NK-92 (cell line): ENCODE measurements at regions not wholly inside any gene's neighbourhood (a gene's known extent, or its start where the extent isn't known, plus 50 kb on each side); places are given as distances from the start of the nearest gene placed in this dataset.
"Not testable (repeated sequence)": the region's sequence is repeated elsewhere in the genome, so short reads cannot be mapped to it uniquely, and the experiment has no call there.

Experiments used
- DNase-seq: peaks from one replicate; lab custom pipeline; 2025; ENCODE audit not compliant: unreplicated experiment; lab: John Stamatoyannopoulos, UW

- not testable (repeated sequence) for DNase-seq
Observed at GRCh38 chr20:40012026-40012425, 677.0 kb downstream of the MAFB start.

- DNase-seq = no peak
Observed at GRCh38 chr20:40010483-40010882, 678.6 kb downstream of the MAFB start.

DNA sequence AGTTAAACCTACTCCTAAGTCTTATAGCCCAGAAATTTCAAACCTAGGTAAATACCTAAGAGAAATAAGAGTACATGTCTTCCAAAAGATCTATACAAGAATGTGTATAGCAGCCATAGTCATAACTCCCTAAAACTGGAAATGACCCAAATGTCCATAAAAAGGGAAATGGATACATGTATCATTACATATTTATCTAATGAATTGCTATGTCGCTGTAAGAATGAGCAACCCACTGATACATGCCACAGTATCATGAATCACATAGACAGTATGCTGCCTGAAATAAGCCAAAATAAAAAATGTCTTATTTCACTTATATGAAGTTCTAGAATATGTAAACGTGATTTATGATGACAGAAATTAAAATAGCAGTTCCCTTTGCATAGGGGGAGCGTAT, 679.5 kb downstream of the MAFB start:
- DNase-seq = no peak

DNA sequence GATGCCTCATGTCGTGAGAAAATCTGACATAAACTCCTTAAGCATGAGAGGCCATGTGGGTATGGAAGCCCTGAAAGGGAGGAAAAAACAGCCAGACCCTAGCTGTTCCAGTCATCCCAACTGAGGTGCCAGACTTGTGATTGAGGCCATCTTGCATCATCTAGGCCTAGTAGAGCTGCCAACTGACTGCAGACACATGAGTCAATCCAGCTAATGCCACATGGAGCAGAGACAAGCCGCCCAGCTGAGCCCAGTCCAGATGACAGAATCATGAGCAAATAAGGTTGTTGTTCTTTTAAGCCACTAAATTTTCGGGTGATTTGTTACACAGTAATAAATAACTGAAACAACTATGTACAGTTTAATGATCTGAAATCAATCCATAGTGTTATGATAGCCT, 680.9 kb downstream of the MAFB start:
- DNase-seq = no peak

DNA sequence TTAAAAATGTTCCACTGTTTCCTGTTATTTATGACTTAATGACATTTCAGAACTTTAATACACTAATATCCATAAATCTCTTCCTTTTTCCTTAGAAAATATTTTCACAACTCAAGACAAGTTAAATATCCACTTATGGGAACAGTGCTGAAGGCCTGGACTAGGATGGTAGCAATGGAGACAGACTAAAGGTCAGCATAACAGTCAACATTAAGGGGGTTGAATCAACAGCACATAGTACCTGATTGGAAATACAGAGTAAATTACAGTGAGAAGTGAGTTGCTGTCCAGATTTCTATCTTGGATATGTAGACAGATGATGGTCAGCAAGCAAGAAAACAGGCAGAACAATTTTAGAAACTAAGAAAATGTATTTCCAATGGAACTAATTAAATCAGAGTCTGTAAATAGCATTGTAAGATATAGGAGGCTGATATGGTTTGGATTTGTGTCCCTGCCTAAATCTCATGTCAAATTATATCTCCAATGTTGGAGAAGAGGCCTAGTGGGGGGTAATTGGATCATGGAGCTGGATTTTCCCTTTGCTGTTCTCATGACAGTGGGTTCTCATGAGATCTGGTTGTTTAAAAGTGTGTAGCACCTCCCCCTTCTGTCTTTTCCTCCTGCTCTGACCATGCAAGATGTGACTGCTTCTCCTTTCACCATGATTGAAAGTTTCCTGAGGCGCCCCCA, 682.7 kb downstream of the MAFB start:
- DNase-seq = no peak

GRCh38 chr20:40004092-40004491, 684.9 kb downstream of the MAFB start:
- not testable (repeated sequence) for DNase-seq

GRCh38 chr20:39993742-39994141, 695.3 kb downstream of the MAFB start:
- DNase-seq = no peak

DNA sequence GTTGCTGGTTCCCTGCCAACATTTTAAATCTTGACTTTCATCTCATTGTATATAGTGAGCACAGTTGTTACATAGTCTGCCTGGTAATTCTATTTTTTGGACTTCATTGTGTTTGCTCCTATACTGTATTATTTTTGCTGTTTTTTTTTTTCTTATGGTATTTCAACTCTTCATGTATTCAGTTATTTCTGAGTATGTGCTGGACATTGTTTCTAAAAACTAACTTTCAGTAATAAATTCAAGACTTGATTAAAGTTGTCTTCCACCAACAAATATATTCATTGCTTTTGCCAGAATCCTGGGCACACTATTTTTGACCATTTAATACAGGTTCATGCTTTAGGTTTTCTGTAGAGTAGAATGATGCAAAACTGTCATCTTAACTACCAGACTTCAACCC, 698.3 kb downstream of the MAFB start:
- no peak for DNase-seq

GRCh38 chr20:39988991-39989390, 700.0 kb downstream of the MAFB start:
- no peak for DNase-seq

DNA sequence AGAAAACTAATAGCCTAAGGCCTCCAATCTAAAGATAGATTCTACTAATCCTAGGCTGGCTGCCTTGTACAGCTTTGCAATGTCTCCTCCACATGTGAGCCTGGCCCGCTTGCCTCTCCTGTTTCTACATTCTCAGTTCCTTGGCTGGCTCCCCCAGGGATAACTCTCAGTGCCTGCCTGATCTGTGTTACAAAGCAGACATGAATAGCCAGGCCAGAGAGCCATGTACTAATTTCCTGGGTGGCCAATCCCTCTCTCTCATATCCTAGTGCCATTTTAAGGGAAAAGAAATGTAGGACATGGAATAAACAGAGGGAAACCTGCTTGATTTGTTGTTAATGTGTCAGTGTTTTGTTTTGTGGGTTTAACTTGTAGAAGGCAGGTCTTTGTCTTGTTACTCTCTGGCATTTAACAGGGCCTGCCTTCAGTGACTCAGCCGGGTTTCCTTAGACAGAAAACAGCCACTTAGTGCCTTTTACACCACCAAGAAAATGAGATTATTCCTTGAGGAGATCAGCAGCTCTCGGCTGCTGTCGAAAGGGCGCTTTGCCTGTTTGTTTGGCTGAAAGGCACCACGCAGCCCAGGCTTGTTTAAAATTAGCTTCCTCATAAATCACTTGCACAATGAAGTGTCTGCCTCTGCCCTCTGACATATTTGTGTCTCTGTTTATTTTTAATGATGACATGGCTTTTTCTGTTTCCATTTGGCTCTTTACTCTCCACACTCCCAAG, 702.7 kb downstream of the MAFB start:
- no peak for DNase-seq

- no peak for DNase-seq
Observed at GRCh38 chr20:39985271-39985827, 703.7 kb downstream of the MAFB start.

- DNase-seq = no peak
Observed at GRCh38 chr20:39983655-39984054, 705.4 kb downstream of the MAFB start.

DNA sequence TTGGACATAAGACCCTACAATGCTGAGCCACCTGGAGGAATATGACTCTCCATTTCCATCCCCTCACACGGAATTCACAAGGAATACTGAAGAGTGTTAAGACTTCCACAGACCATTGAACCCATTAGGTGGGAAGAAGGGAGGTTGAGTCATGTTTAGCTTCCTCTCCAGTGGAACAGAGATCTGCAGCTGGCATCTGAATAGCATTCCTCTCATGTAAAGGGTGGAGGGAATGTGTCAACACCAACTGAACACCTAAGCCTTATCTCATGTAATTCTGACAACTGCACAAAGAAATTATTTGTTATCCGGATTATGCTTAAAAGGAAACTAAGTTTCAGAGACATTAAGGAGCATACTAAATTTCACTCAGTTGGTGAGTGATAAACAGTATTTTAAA, 705.9 kb downstream of the MAFB start:
- DNase-seq = no peak

GRCh38 chr20:39974966-39975501, 714.0 kb downstream of the MAFB start:
- DNase-seq = no peak

DNA sequence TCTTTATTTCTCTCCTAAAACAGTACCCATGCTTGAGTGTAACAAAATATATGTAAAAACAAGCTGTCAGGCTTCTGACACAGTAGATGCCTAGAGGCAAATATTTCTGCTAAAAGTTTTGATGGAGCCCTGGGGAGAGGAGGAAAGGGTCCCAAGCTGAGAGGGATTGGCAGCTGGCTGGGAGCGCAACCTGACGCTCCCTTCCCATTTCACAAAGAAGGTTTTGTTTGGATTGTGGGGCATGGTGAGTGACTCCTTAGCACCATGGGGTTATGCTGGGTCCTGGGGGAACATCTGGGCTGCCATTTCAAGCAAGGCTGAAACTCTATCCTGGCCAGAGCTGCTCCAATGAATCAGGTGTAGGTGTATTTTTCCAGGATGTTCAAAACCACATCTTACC, 720.5 kb downstream of the MAFB start:
- DNase-seq = no peak

DNA sequence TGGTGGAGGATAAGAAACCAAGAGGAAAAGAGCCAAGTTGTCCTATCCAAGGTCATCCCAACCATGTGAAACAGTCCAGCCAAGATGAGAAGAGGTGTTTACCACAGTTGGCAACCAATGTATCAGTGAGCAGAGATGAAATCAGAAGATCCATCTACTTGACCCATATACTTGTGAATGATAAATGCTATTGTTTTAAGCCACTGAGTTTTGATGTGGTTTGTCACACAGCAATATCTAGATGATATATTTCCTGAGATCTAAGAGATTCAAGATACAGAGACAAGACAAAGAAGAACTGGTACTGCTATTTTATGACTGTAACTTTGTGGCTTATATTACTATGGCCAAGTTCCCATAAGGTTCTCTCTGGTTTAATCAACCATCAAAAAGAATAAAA, 721.2 kb downstream of the MAFB start:
- DNase-seq = no peak

DNA sequence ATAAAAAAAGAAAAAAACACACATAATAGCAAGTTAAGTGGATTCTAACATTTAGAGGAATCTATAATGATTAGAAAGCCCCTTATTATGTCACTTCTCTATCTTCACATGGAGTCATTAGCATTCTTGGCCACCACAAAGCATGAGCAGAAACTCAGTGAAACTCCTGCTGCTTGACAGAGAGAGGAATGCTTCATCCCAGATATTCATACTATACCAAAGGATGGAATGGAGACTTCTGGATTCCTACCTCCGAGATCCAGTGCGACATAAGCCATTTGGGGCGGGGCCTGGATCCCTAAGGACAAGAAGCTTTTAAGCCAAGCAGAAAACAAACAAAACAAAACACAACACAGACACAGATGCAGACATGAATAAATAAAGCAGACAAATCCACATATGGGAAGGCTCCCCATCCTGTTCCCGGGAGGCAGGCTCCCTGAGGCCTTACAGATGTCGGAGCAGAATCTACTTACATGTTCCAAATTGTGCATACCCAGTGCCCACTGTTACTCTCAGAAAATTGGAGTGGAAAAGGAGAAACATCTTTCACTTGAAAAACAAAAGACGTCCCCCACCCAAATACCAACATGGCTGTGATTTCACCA, 727.3 kb downstream of the MAFB start:
- no peak for DNase-seq

GRCh38 chr20:39960522-39961428, 728.3 kb downstream of the MAFB start:
- no peak for DNase-seq

DNA sequence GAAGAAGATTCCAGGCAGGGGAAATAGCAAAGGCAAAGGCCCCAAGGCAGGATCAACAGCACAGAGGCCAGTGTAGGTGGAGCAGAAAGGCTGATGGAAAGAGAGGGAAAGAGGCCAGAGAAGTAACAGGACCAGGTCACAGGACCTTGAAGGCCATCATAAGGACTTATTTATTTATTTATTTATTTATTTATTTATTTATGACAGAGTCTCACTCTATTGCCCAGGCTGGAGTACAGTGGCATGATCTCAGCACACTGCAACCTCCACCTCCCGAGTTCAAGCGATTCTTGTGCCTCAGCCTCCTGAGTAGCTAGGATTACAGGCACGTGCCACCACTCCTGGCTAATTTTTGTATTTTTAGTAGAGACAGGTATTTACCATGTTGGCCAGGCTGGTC, 731.1 kb downstream of the MAFB start:
- not testable (repeated sequence) for DNase-seq

- no peak for DNase-seq
Observed at GRCh38 chr20:39954621-39955020, 734.4 kb downstream of the MAFB start.

DNA sequence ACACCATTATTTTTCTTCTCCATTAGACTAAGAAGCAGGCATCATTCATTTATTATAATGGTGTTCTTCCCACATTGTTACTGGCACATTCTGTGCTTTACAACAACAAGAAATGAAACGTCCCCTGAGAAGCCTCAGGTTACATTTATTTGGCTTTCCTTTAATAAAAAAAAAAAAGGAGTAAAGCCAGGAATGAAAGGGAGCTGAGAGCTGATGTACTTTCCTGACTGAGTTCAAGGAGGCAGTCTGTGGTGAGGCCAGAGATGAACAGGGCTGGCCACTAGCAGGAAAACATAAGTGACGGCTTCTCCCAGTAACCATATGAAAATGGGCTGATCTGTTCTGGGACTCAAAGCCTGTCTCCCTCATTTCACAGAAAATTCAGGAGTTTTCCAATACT, 742.1 kb downstream of the MAFB start:
- no peak for DNase-seq
